Astrocyte of the cerebellum (primary cell): ENCODE measurements at regions not wholly inside any gene's neighbourhood (a gene's known extent, or its start where the extent isn't known, plus 50 kb on each side); places are given as distances from the start of the nearest gene placed in this dataset.
"Not testable (repeated sequence)": the region's sequence is repeated elsewhere in the genome, so short reads cannot be mapped to it uniquely, and the experiment has no call there.

Experiments
- DNase-seq: peaks from one replicate; pipeline ENCODE4 v3.0.0-alpha.2; 2011; ENCODE audit warnings: low read depth
- H3K4me3 ChIP-seq: 2 replicates; pipeline ENCODE4 v1.5.1; 2011; ENCODE audit warnings: mild to moderate bottlenecking, low read depth, low read length, moderate library complexity
- CTCF ChIP-seq: IDR thresholded peaks from 2 replicates; pipeline ENCODE4 v1.5.1; 2012; ENCODE audit warnings: low read length, low read depth, moderate library complexity, mild to moderate bottlenecking; ENCODE audit errors: missing control alignments
- in situ Hi-C: cut with HindIII; loops from 2 replicates; pipeline ENCODE4 v1.10.0; 2017; ENCODE audit warnings: low sequenced_read_pairs

- no peak overlapping the region for H3K4me3 ChIP-seq
- in situ Hi-C loops = no loop called here
- TF ChIP-seq CTCF = no peak
- DNase-seq = no peak
Observed at GRCh38 chr14:71426001-71426400, 506.2 kb upstream of the RGS6 start.

GRCh38 chr14:71429902-71430301 is 502.3 kb upstream of the RGS6 start:
- in situ Hi-C loops = no loop called here
- no peak for TF ChIP-seq CTCF
- no peak overlapping the region for H3K4me3 ChIP-seq
- no peak for DNase-seq

GRCh38 chr14:71430321-71430677 is 501.9 kb upstream of the RGS6 start:
- in situ Hi-C loops = no loop called here
- H3K4me3 ChIP-seq = no peak overlapping the region
- no peak for TF ChIP-seq CTCF
- no peak for DNase-seq

- no peak for TF ChIP-seq CTCF
- in situ Hi-C loops = no loop called here
- no peak for DNase-seq
- no peak overlapping the region for H3K4me3 ChIP-seq
Observed at GRCh38 chr14:71430678-71431376, 501.4 kb upstream of the RGS6 start.

- DNase-seq = no peak
- no peak for TF ChIP-seq CTCF
- no peak overlapping the region for H3K4me3 ChIP-seq
- in situ Hi-C loops = no loop called here
Observed at GRCh38 chr14:71432334-71433110, 499.7 kb upstream of the RGS6 start.

- in situ Hi-C loops = no loop called here
- no peak overlapping the region for H3K4me3 ChIP-seq
- TF ChIP-seq CTCF = no peak
- no peak for DNase-seq
Observed at GRCh38 chr14:71433303-71433702, 498.9 kb upstream of the RGS6 start.

GRCh38 chr14:71435641-71436040 is 496.6 kb upstream of the RGS6 start:
- in situ Hi-C loops, H3K4me3 ChIP-seq, DNase-seq: not testable (repeated sequence)
